PC-9 (cell line): ENCODE measurements at regions not wholly inside any gene's neighbourhood (a gene's known extent, or its start where the extent isn't known, plus 50 kb on each side); places are given as distances from the start of the nearest gene placed in this dataset.

Experiments
- CTCF ChIP-seq: fragments of 200-600 bp; sonication (generic); conservative IDR thresholded peaks from 2 replicates; pipeline ENCODE4 v1.6.1; 2017; ENCODE audit warnings: mixed run types, antibody characterized with exemption, mild to moderate bottlenecking, moderate library complexity
- EZH2 ChIP-seq: fragments of 200-600 bp; sonication (generic); IDR thresholded peaks from 2 replicates; pipeline ENCODE4 v1.8.0; 2017; ENCODE audit warnings: antibody characterized with exemption, low read depth

GRCh38 chr19:53696951-53697350 is 65.2 kb downstream of the DPRX start:
- TF ChIP-seq EZH2 (no peak), CTCF (no peak)
